ENCODE measurements at regions not wholly inside any gene's neighbourhood (a gene's known extent, or its start where the extent isn't known, plus 50 kb on each side); places are given as distances from the start of the nearest gene placed in this dataset.

DNA sequence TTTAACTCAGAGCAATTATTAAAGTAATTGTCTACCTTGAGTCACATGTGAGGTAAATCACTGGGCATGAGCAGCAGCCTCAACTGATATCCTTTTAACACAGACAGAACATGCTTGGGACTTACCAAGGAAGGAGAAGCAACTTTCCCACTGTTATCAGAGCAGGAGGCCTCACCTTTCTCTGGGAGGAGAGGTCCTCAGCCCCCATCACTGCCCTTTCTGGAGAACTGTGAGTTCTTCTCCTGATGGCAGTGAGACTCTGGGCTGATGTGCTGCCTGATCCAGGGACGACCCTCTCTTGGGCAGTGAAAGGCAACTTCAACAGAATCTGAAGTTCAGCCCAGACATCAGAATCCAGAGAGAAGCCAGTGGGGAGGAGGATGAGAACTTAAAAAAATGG, 343.4 kb upstream of the IRX1 start:
- H3K27ac ChIP-seq, result no peak overlapping the region
- TF ChIP-seq ZFX (IDR thresholded peaks at IDR 0.05; ENCODE audit: borderline replicate concordance), result no peak

DNA sequence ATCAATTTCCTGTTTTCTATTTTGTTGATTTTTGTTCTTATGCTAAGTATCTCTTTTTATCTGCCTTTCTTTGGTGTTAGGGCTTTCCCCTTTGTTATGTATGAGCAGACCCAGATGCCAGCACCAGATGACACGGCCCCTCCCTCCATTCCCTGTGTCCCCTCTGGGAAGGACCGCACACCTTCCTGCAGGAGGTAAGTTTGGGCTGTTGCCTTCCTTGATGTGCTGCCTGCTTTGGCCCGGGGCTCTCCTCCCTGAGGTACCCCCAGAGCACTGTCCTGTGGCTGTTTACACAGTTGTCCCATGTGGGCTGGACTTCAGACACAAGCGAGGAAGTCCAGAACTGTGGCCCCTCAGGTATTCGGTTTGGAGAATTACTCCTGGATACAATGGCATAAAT, 343.8 kb upstream of the IRX1 start:
- no peak for TF ChIP-seq ZFX (IDR thresholded peaks at IDR 0.05; ENCODE audit: borderline replicate concordance)
- TF ChIP-seq, protein P1, sequence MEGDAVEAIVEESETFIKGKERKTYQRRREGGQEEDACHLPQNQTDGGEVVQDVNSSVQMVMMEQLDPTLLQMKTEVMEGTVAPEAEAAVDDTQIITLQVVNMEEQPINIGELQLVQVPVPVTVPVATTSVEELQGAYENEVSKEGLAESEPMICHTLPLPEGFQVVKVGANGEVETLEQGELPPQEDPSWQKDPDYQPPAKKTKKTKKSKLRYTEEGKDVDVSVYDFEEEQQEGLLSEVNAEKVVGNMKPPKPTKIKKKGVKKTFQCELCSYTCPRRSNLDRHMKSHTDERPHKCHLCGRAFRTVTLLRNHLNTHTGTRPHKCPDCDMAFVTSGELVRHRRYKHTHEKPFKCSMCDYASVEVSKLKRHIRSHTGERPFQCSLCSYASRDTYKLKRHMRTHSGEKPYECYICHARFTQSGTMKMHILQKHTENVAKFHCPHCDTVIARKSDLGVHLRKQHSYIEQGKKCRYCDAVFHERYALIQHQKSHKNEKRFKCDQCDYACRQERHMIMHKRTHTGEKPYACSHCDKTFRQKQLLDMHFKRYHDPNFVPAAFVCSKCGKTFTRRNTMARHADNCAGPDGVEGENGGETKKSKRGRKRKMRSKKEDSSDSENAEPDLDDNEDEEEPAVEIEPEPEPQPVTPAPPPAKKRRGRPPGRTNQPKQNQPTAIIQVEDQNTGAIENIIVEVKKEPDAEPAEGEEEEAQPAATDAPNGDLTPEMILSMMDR (IDR thresholded peaks at IDR 0.05), result no peak
- no peak overlapping the region for H3K27ac ChIP-seq

DNA sequence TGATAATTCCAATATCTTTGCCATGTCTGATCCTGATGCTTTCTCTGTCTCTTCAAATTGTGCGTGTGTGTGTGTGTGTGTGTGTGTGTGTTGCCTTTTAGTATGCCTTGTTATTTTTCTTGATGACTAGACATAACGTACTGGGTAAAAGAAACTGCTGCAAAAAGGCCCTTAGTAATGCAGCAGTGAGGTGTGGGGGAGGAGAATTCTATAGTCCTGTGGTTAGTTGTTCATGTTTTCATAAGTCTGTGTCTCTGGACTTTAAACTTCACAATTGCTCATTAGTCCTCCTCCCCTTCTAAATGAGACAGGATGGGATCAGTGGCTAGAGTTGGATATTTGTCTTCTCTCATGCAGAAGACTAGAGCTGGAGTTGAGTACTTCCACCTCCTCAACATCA, 346.2 kb upstream of the IRX1 start:
- H3K27ac ChIP-seq, result no peak overlapping the region
- TF ChIP-seq, protein P1 (IDR thresholded peaks at IDR 0.05), result no peak
- no peak for TF ChIP-seq ZFX (IDR thresholded peaks at IDR 0.05; ENCODE audit: borderline replicate concordance)

DNA sequence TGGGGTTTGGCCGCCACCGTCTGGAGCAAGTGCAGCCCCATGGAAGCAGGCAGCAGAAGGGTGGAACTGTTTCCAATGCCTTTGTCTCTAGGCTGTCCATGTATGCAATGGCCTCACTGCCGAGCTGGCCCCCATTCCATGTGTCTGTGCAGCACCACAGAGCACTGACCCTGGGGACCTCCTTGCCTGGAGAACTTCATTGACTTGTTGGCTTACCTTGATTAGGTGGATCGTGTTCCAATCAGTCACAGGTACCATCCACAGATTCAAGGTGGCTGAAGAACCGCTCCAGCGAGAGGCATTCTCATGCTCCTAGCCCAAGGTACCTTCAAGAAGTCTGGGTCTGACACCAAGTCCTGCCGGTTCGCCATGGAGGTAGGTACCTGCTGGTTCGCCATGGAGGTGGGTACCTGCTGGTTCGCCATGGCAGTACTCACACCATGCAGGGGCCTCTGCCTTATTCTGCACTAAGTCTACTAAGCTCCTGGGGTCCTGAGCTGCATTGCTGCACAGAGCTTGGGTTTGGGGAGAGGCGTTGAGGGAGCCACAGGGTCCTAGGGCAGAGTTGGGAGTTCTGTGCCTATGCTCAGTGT, 358.3 kb upstream of the IRX1 start:
- no peak for TF ChIP-seq ZFX (IDR thresholded peaks at IDR 0.05; ENCODE audit: borderline replicate concordance)
- TF ChIP-seq, protein P1 (IDR thresholded peaks at IDR 0.05), result no peak
- no peak overlapping the region for H3K27ac ChIP-seq

DNA sequence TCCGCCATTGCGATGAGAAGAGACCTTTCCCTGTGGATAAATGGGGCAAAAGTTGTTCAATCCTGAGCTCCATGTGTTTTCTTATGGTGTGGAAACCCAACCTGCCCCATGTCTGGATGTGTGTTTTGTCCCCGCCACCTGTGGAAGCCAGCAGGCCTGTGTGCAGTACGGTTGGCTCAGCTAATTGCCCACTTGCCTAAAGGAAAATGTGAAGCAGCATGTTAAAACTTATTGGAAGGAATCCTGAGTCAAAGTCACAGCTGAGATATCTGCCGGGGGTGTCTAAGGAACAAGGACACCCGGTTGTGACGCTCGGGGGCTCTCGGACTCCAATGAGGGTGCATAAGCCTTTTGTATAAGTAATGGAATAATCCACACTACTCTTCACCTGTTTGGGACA, 361.1 kb upstream of the IRX1 start:
- no peak overlapping the region for H3K27ac ChIP-seq
- TF ChIP-seq, protein P1 (IDR thresholded peaks at IDR 0.05), result no peak
- TF ChIP-seq ZFX (IDR thresholded peaks at IDR 0.05; ENCODE audit: borderline replicate concordance), result no peak

DNA sequence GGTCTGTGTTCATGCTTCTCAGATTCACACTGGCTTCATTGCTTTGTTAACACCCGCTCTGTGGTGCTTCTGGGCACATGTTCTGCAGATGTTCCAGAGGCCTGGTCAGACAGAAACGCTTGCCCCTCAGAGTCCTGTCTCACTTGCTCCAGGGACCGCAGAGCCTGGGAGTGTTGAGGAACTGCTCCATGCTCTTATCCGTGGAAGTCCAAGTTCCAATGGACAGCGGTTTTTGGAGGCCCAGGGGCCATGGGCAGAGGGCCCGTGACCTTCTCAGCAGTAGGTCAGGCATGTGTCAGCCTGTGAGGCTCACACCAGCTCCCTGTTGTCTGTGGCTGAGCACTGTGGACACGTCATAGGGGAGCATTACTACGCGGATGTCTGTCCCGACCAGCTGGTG, 364.7 kb upstream of the IRX1 start:
- TF ChIP-seq, protein P1 (IDR thresholded peaks at IDR 0.05), result no peak
- no peak for TF ChIP-seq ZFX (IDR thresholded peaks at IDR 0.05; ENCODE audit: borderline replicate concordance)
- H3K27ac ChIP-seq, result no peak overlapping the region

DNA sequence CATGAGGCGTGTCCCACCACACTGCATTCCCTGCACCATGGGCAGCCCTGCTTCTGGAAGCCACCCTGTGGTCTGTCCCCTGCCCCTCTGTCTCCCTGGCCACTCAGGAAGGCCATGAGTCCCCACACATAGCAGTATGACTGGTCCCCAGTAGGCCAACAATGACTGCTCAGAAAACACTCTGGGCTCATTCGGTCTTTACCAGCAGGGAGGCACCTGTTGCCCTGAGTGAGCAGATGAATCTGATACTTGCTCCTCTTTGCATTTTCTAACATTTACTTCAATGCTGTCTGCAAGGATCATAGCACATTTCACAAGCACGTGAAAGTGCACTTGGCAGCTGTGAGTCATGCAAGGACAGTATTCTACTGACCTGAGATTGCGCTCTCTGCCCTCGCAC, 365.4 kb upstream of the IRX1 start:
- TF ChIP-seq, protein P1 (IDR thresholded peaks at IDR 0.05), result no peak
- no peak for TF ChIP-seq ZFX (IDR thresholded peaks at IDR 0.05; ENCODE audit: borderline replicate concordance)
- no peak overlapping the region for H3K27ac ChIP-seq
